IMR-90 (cell line): ENCODE measurements at regions not wholly inside any gene's neighbourhood (a gene's known extent, or its start where the extent isn't known, plus 50 kb on each side); places are given as distances from the start of the nearest gene placed in this dataset.

ENCODE experiments used
- ATAC-seq: fragments of 200-7000 bp; cut with Tn5 transposase; 2 replicates; pipeline ENCODE4 v1.9.1; 2020; ENCODE audit warnings: low read depth, mild to moderate bottlenecking, moderate library complexity
- BruUV-seq: library from RNA; stranded (reverse); fragments of 400-500 nt; replicated peaks from 2 replicates; lab custom pipeline; 2021; lab: Mats Ljungman, UMichigan
- CTCF ChIA-PET: fragments of 300-600 bp; formaldehyde crosslinking; extraction: SDS; loops from one replicate; lab custom pipeline; 2021; ENCODE audit warnings: antibody characterized with exemption; lab: Yijun Ruan, JAX
- POLR2A ChIA-PET: fragments of 300-600 bp; sonication (Branson Sonifier 250); formaldehyde crosslinking; loops from one replicate; lab custom pipeline; 2022; ENCODE audit warnings: antibody characterized with exemption; ENCODE audit not compliant: unreplicated experiment; lab: Charles Lee
- DNase-seq: peaks from one replicate; pipeline ENCODE4 v3.0.0; 2013
- H2AFZ ChIP-seq: replicated peaks from 2 replicates; pipeline ENCODE3; 2013; ENCODE audit warnings: low read length, mild to moderate bottlenecking; ENCODE audit not compliant: poor library complexity
- H2AK5ac ChIP-seq: 2 replicates; pipeline ENCODE4 v1.6.1; 2013; ENCODE audit warnings: low read depth, low read length, inconsistent platforms
- H2AK9ac ChIP-seq: replicated peaks from 2 replicates; pipeline ENCODE3; 2013; ENCODE audit warnings: mild to moderate bottlenecking, low read depth, low read length, moderate library complexity; ENCODE audit not compliant: poor library complexity
- H2BK120ac ChIP-seq: 2 replicates; pipeline ENCODE4 v1.6.1; 2013; ENCODE audit warnings: low read depth, low read length, inconsistent platforms
- H2BK15ac ChIP-seq: 3 replicates; pipeline ENCODE4 v1.6.1; 2013; ENCODE audit warnings: low read depth, low read length, inconsistent platforms
- H2BK20ac ChIP-seq: 2 replicates; pipeline ENCODE4 v1.6.1; 2013; ENCODE audit warnings: low read depth, mild to moderate bottlenecking, inconsistent platforms, low read length, moderate library complexity
- H2BK5ac ChIP-seq: 2 replicates; pipeline ENCODE4 v1.6.1; 2013; ENCODE audit warnings: mild to moderate bottlenecking, low read depth, low read length, inconsistent platforms; ENCODE audit not compliant: poor library complexity, severe bottlenecking
- H3K14ac ChIP-seq: replicated peaks from 2 replicates; pipeline ENCODE4 v1.6.1; 2013; ENCODE audit warnings: low read depth, low read length, inconsistent platforms
- H3K18ac ChIP-seq: 2 replicates; pipeline ENCODE4 v1.6.1; 2013; ENCODE audit warnings: low read depth, low read length, control low read depth
- H3K23ac ChIP-seq: 2 replicates; pipeline ENCODE4 v1.6.1; 2013; ENCODE audit warnings: low read depth, low read length, inconsistent platforms
- H3K27ac ChIP-seq: 2 replicates; pipeline ENCODE4 v1.5.1; 2013; ENCODE audit warnings: mild to moderate bottlenecking, control low read depth, low read length; ENCODE audit not compliant: insufficient read depth
- H3K27me3 ChIP-seq: 2 replicates; pipeline ENCODE4 v1.6.1; 2013; ENCODE audit warnings: low read length; ENCODE audit not compliant: control insufficient read depth, insufficient read depth
- H3K36me3 ChIP-seq: 2 replicates; pipeline ENCODE4 v1.6.1; 2013; ENCODE audit warnings: low read length, mixed read lengths; ENCODE audit not compliant: control insufficient read depth, insufficient read depth
- H3K4ac ChIP-seq: 2 replicates; pipeline ENCODE4 v1.6.1; 2013; ENCODE audit warnings: low read depth, low read length, inconsistent platforms
- H3K4me1 ChIP-seq: 2 replicates; pipeline ENCODE4 v1.6.1; 2013; ENCODE audit warnings: low read length, mixed read lengths; ENCODE audit not compliant: control insufficient read depth, insufficient read depth
- H3K4me2 ChIP-seq: 2 replicates; pipeline ENCODE4 v1.6.1; 2013; ENCODE audit warnings: low read depth, mild to moderate bottlenecking, control low read depth, low read length, moderate library complexity
- H3K4me3 ChIP-seq: 2 replicates; pipeline ENCODE4 v1.5.1; 2013; ENCODE audit warnings: low read depth, mild to moderate bottlenecking, control low read depth, low read length, moderate library complexity; ENCODE audit not compliant: insufficient read depth
- H3K56ac ChIP-seq: 2 replicates; pipeline ENCODE4 v1.6.1; 2013; ENCODE audit warnings: low read length, inconsistent platforms; ENCODE audit not compliant: insufficient read depth; ENCODE audit errors: extremely low read depth
- H3K79me1 ChIP-seq, 2 experiments: 2 replicates each; pipeline ENCODE4 v1.6.1; 2013; ENCODE audit warnings: low read length in 2 of 2, inconsistent platforms in 1 of 2, low read depth in 1 of 2
- H3K9ac ChIP-seq: 2 replicates; pipeline ENCODE4 v1.6.1; 2013; ENCODE audit warnings: low read depth, low read length, control low read depth
- H3K9me1 ChIP-seq: 2 replicates; pipeline ENCODE4 v1.6.1; 2013; ENCODE audit warnings: low read length, inconsistent platforms; ENCODE audit not compliant: insufficient read depth
- H3K9me3 ChIP-seq: 2 replicates; pipeline ENCODE4 v1.6.1; 2013; ENCODE audit warnings: low read length; ENCODE audit not compliant: control insufficient read depth, insufficient read depth
- H4K20me1 ChIP-seq: 2 replicates; pipeline ENCODE4 v1.6.1; 2013; ENCODE audit warnings: low read length, inconsistent platforms; ENCODE audit not compliant: insufficient read depth
- H4K5ac ChIP-seq: 2 replicates; pipeline ENCODE4 v1.6.1; 2013; ENCODE audit warnings: mild to moderate bottlenecking, low read depth, low read length, control low read depth
- H4K8ac ChIP-seq, 2 experiments: 2 replicates each; pipeline ENCODE4 v1.6.1; 2013; ENCODE audit warnings: low read depth in 2 of 2, low read length in 2 of 2, control low read depth in 1 of 2, inconsistent platforms in 1 of 2
- H4K91ac ChIP-seq: 2 replicates; pipeline ENCODE4 v1.6.1; 2013; ENCODE audit warnings: low read depth, low read length, inconsistent platforms; ENCODE audit not compliant: insufficient read depth
- CHD1 ChIP-seq: IDR thresholded peaks from 2 replicates; pipeline ENCODE4 v1.6.1; 2012; ENCODE audit warnings: low read depth, low read length, improper control_type of control experiment
- FOS ChIP-seq: fragments of 150-350 bp; IDR thresholded peaks from 2 replicates; pipeline ENCODE4 v1.6.1; 2016; ENCODE audit warnings: low read depth, low read length
- MAFK ChIP-seq: IDR thresholded peaks from 2 replicates; pipeline ENCODE4 v1.6.1; 2012; ENCODE audit warnings: low read depth, low read length, improper control_type of control experiment
- NFE2L2 ChIP-seq: fragments of 150-350 bp; IDR thresholded peaks from 2 replicates; pipeline ENCODE4 v1.6.1; 2016; ENCODE audit warnings: low read depth, mild to moderate bottlenecking, low read length
- WGBS, 2 experiments: methylation state at CpG; one replicate each; pipeline versions ENCODE4 v1.1.5 to v1.1.7; 2013; ENCODE audit warnings: missing lambda C conversion rate in 2 of 2; ENCODE audit not compliant: insufficient read length in 1 of 2; ENCODE audit errors: extremely low coverage in 2 of 2; 5-methylcytosine and 5-hydroxymethylcytosine counted together
- dilution Hi-C: fragments of 300-500 bp; cut with HindIII; formaldehyde crosslinking; loops from one replicate; pipeline ENCODE4 v1.14.3; 2018; ENCODE audit warnings: low sequenced_read_pairs; ENCODE audit not compliant: unreplicated experiment
- in situ Hi-C: fragments of 300-500 bp; cut with MboI; formaldehyde crosslinking; loops from 3 replicates; pipeline ENCODE4 v1.14.3; 2019; ENCODE audit warnings: low sequenced_read_pairs, inconsistent platforms, mixed read lengths
- intact Hi-C: fragments of 100-400 bp; cut with micrococcal nuclease; formaldehyde crosslinking; loops from 2 replicates; pipeline ENCODE4 v1.10.0; 2022
- TF ChIP-seq, protein P1 (sequence below): fragments of 150-350 bp; IDR thresholded peaks from 2 replicates; pipeline ENCODE4 v1.6.1; 2016; ENCODE audit warnings: low read depth, mild to moderate bottlenecking, low read length, moderate library complexity, borderline replicate concordance

DNA sequence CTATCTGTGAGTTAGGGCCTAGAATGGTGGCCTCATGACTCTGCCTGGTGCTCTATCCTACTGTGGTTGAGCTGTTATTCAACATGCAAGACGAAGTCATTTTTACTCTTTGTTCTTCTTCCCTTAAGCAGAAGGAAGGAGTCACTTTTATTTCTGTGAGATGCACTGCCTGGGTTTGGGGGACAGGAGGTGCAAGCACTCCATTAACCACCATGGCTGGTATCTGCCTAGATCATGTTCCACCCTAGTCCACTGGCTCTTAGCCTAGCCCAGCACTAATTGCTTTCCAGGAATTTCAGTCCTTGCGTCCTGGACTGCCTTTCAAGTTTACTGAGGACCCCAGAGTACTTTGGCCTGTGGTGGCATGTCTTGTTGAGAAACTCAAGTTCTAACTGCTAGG, 1182.7 kb downstream of the FSTL5 start:
- intact Hi-C loops = no loop called here
- no CpG with 5 or more reads among the region's 2 CpGs for WGBS, 2 experiments
- ATAC-seq = no peak

More for the DNA sequence above, 1182.7 kb downstream of the FSTL5 start:
- Histone ChIP-seq H3K27me3 (no peaks in the 10 kb centered on the region), H2BK15ac (no peak overlapping the region), H3K23ac (no peak overlapping the region), H3K14ac (no peak overlapping the region), H2AK5ac (no peak overlapping the region), H3K18ac (no peak overlapping the region), H3K9me3 (peaks cover 16% of the 10 kb centered on the region), H3K79me1 (no peaks in the 10 kb centered on the region), H3K9me1 (no peaks in the 10 kb centered on the region), H3K4me3 (no peak overlapping the region), H2BK120ac (no peak overlapping the region), H4K8ac (no peak overlapping the region), H2BK20ac (no peak overlapping the region), H3K56ac (no peak overlapping the region), H4K20me1 (no peaks in the 10 kb centered on the region), H3K36me3 (no peaks in the 10 kb centered on the region), H2AFZ (no peak overlapping the region), H4K91ac (no peak overlapping the region), H4K5ac (no peak overlapping the region), H2AK9ac (no peak overlapping the region), H3K4me1 (no peaks in the 10 kb centered on the region), H3K9ac (no peak overlapping the region), H3K4ac (no peak overlapping the region), H2BK5ac (no peak overlapping the region), H3K27ac (no peak overlapping the region), H3K4me2 (no peak overlapping the region)
- dilution Hi-C loops = no loop called here
- no peak for DNase-seq
- ChIA-PET POLR2A (no interaction called here), CTCF (no interaction called here)
- no TSS peak for BruUV-seq
- in situ Hi-C loops = no loop called here
- TF ChIP-seq NFE2L2 (no peak), MAFK (no peak), FOS (no peak), CHD1 (no peak)
- TF ChIP-seq, protein P1, sequence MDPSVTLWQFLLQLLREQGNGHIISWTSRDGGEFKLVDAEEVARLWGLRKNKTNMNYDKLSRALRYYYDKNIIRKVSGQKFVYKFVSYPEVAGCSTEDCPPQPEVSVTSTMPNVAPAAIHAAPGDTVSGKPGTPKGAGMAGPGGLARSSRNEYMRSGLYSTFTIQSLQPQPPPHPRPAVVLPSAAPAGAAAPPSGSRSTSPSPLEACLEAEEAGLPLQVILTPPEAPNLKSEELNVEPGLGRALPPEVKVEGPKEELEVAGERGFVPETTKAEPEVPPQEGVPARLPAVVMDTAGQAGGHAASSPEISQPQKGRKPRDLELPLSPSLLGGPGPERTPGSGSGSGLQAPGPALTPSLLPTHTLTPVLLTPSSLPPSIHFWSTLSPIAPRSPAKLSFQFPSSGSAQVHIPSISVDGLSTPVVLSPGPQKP = no peak
